Myocyte (in vitro differentiated cells): ENCODE measurements at regions not wholly inside any gene's neighbourhood (a gene's known extent, or its start where the extent isn't known, plus 50 kb on each side); places are given as distances from the start of the nearest gene placed in this dataset.
"Not testable (repeated sequence)": the region's sequence is repeated elsewhere in the genome, so short reads cannot be mapped to it uniquely, and the experiment has no call there.

Experiments
- DNase-seq: peaks from one replicate; pipeline ENCODE4 v3.0.0-alpha.2; 2012; ENCODE audit warnings: low read depth

GRCh38 chr3:139095803-139096466, 51.2 kb upstream of the PRR23C start:
- no peak for DNase-seq

- no peak for DNase-seq
Observed at GRCh38 chr3:139096670-139097069, 52.0 kb upstream of the PRR23C start.

GRCh38 chr3:139098391-139098790, 53.7 kb upstream of the PRR23C start:
- no peak for DNase-seq

- DNase-seq, result no peak
Observed at GRCh38 chr3:139099968-139100817, 55.5 kb upstream of the PRR23C start.

GRCh38 chr3:139100821-139101220, 56.1 kb upstream of the PRR23C start:
- DNase-seq, result no peak

- DNase-seq, result no peak
Observed at GRCh38 chr3:139101396-139101795, 56.7 kb upstream of the PRR23C start.

GRCh38 chr3:139103484-139103883, 58.8 kb upstream of the PRR23C start:
- no peak for DNase-seq

GRCh38 chr3:139104062-139104461, 59.4 kb upstream of the PRR23C start:
- no peak for DNase-seq

GRCh38 chr3:139105154-139105702, 60.5 kb upstream of the PRR23C start:
- DNase-seq, result no peak

- no peak for DNase-seq
Observed at GRCh38 chr3:139106013-139106932, 61.6 kb upstream of the PRR23C start.

- DNase-seq, result no peak
Observed at GRCh38 chr3:139107424-139108252, 62.9 kb upstream of the PRR23C start.

GRCh38 chr3:139108253-139108969, 63.7 kb upstream of the PRR23C start:
- DNase-seq, result no peak

- no peak for DNase-seq
Observed at GRCh38 chr3:139109271-139109670, 64.6 kb upstream of the PRR23C start.

- no peak for DNase-seq
Observed at GRCh38 chr3:139110072-139110830, 65.6 kb upstream of the PRR23C start.

GRCh38 chr3:139110929-139111328, 66.2 kb upstream of the PRR23C start:
- DNase-seq, result not testable (repeated sequence)

GRCh38 chr3:139111392-139112229, 66.9 kb upstream of the PRR23C start:
- peak; percentile 71 for DNase-seq

- no peak for DNase-seq
Observed at GRCh38 chr3:139112230-139112558, 67.5 kb upstream of the PRR23C start.
